ENCODE measurements at regions not wholly inside any gene's neighbourhood (a gene's known extent, or its start where the extent isn't known, plus 50 kb on each side); places are given as distances from the start of the nearest gene placed in this dataset.

- DNase-seq (ENCODE audit: low read depth in 3 of 3, low spot score in 2 of 3) = no peak
These were observed 735.1 kb downstream of the TYW1 start for GRCh38 chr7:67731704-67732103.

DNA sequence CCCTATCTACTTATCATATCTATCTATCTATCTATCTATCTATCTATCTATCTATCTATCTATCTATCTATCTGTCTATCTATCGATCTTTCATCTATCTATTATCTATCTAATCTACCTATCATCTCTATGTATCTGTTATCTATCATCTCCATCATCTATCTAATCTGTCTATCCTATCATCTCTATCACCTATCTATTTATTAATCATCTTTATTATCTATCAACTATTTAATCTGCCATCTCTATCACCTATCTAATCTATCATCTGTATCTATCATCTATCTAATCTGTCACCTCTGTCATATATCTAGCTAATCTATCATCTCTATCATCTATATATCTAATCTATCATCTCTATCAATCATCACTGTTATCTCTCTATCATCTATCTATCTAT lies 736.3 kb downstream of the TYW1 start:
- no peak for DNase-seq (ENCODE audit: low read depth in 3 of 3, low spot score in 2 of 3)

DNA sequence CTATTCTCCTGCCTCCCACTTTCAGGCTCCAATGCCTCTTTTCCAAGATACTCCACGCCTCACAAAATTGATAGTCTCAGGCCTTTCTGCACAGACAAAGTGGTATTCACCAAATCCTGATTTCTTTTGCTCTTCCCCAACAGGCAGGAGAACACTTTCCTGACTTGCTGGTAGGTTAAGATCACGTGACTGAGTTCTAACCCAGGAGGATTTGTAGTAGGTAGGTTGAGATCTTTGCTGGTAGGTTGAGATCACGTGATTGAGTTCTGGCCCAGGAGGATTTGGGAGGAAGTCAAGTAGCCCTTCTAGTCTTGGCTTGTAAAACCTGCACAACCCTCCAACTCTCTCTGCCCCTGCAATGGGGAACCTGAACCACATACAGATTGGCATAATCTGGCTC lies 741.5 kb downstream of the TYW1 start:
- no peak for DNase-seq (ENCODE audit: low read depth in 3 of 3, low spot score in 2 of 3)

DNA sequence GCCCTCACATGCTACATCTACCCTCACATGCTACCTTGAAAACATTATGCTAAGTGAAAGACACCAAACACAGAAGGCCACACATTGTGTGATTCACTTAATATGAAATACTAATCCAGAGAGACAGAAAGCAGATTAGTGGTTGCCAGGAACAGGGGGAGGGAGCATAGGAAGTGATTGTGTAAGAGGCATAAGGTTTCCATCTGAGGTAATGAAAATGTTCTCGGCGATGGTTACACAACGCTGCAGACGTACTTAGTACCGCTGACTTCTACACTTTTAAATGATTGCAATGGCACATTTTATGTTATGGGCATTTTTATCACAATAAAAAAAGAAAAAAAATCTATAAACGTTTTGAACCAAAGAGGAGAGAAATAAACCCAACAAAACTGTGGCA lies 742.3 kb downstream of the TYW1 start:
- no peak for DNase-seq (ENCODE audit: low read depth in 3 of 3, low spot score in 2 of 3)

DNA sequence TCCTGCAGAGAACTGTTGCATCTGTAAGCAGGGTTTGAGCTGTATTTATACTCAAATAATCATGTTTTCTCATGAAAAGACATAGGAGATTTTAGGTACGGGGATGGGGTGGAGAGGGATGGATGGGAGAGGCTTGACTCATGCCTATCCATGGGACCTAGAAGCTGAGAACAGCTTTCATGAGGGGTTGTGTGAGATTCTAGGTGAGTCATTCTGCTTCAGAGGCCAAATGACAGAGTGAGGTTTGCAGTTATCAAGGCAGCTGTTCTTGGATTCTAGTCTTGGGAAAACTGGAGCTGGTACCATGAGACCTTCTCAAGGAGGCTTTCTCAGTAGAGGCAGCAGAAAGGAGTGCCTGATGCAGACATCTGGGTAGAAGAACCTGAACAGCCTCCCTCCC lies 746.9 kb downstream of the TYW1 start:
- no peak for DNase-seq (ENCODE audit: low read depth in 3 of 3, low spot score in 2 of 3)

- DNase-seq (ENCODE audit: low read depth in 3 of 3, low spot score in 2 of 3) = no peak
These were observed 755.6 kb downstream of the TYW1 start for GRCh38 chr7:67752227-67752626.

- DNase-seq (ENCODE audit: low read depth in 3 of 3, low spot score in 2 of 3) = no peak
These were observed 757.3 kb downstream of the TYW1 start for GRCh38 chr7:67753891-67754290.

- no peak for DNase-seq (ENCODE audit: low read depth in 3 of 3, low spot score in 2 of 3)
These were observed 758.0 kb downstream of the TYW1 start for GRCh38 chr7:67754651-67755050.

DNA sequence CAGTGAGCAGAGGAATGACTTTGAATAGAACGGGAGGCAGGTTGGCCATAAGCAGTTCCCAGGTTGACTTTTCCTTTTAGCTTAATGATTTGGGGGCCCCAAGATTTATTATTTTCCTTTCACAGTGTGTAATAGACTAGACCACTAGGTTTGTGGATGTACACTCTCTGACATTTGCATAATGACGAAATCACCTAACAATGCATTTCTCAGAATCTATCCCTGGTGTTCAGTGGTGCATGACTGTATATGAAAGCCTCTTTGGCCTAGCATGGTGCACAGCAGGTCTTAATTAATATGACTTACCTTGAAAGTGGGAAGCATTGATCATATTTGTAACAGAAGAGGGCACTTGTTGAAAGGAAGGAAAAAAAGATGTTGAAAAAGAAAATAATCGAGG lies 761.9 kb downstream of the TYW1 start:
- no peak for DNase-seq (ENCODE audit: low read depth in 3 of 3, low spot score in 2 of 3)

- no peak for DNase-seq (ENCODE audit: low read depth in 3 of 3, low spot score in 2 of 3)
These were observed 764.3 kb downstream of the TYW1 start for GRCh38 chr7:67760971-67761370.

DNA sequence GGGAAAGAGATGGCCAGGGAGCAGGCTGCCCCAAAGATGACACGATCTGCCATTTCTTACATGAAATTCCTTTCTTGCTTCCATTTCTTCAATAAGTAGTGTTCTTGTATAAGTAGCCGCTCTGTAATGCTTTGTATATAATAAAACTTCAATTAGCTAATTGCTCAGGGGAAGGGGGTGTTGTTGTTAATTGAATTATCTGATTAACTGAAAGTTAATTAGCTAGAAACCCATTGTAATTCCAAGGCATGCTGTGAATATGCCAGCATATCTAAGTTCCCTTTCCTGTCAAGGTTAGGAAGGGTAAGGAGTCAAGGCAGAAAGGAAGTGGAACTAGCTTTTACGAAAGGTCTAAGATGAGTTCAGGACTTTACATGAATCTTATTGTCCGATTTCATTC lies 765.9 kb downstream of the TYW1 start:
- no peak for DNase-seq (ENCODE audit: low read depth in 3 of 3, low spot score in 2 of 3)

GRCh38 chr7:67764289-67764688 lies 767.7 kb downstream of the TYW1 start:
- DNase-seq (ENCODE audit: low read depth in 3 of 3, low spot score in 2 of 3) = no peak

GRCh38 chr7:67765481-67766175 lies 769.0 kb downstream of the TYW1 start:
- DNase-seq (ENCODE audit: low read depth in 3 of 3, low spot score in 2 of 3) = no peak

DNA sequence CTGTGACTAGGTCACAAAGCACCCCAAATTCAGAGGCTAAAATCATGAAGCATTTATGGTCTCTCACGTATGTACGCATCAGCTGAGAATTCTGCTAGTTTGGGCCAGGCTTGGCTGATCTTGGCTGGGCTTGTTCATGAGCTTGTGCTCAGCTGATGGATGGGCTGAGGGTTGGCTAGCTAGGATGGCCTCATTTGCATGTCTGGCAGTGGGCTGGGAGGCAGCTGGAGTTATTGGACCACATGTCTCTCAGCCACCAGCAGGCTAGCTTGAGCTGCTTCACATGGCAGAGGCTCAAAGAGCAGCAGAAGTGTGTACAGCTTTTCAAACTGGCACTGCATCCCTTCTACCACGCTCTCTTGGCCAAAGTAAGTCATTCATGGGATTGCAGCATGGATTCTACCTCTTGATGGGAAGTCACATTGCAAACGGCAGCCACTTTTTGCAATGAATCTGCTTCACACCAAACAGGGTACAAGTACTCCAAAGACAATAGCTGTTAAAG lies 770.3 kb downstream of the TYW1 start:
- no peak for DNase-seq (ENCODE audit: low read depth in 3 of 3, low spot score in 2 of 3)

DNA sequence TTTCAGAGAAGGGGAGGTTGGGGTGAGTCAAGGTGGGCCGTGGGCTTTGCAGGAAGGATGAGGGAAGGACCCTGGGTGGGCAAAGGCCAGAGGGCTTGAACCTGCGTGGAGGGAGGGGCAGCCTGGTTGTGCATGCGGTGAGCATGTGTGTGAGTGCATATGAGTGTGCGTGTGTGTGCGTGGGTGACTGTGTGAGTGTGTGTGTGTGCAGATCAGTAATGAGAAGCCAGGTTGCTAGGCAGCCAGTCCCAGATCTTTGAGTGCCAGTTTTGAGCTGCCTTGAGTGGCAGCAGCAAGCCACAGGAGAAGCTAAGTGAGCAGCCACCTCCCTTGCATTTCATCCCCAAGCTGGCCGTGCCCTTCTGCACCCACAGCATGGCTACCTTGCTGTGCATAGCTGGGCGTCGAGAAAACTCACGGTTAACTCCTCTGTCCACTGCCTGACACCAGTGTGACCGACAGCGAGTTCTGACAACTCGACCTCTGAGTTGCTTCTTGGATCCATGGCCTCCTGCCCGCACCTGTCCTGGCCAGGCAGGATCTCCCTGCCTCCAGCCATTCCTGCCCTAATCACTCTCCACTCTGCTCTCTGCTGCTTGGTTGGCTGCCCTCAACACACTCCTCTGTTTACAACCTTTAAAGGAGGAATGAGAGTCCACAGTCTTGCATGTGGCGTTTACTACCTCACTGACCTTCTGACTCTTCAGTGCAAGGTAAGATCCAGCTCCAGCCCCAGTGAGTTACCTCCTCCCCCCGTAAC lies 775.4 kb downstream of the TYW1 start:
- no peak for DNase-seq (ENCODE audit: low read depth in 3 of 3, low spot score in 2 of 3)

GRCh38 chr7:67773081-67773480 lies 776.4 kb downstream of the TYW1 start:
- no peak for DNase-seq (ENCODE audit: low read depth in 3 of 3, low spot score in 2 of 3)

GRCh38 chr7:67777119-67777518 lies 780.5 kb downstream of the TYW1 start:
- no peak for DNase-seq (ENCODE audit: low read depth in 3 of 3, low spot score in 2 of 3)

DNA sequence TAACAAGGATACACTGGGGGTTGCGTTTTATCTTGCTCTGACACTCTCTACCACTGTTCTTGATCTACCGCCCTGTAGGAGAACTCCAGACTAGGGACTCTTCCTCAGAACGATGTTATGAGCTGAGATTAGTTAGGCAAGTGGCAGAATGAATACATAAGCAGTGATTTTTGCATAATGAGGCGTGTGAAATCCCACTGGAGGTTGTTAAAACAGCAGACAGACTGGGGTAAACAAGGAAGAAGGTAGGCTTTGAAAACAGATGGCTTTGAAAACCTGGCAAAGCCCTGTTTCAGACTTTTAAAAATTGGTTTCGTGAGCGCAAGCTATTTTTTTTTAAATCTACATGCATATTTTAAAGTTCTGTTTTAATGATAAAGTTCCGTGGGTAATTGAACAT lies 785.2 kb downstream of the TYW1 start:
- DNase-seq (ENCODE audit: low read depth in 3 of 3, low spot score in 2 of 3) = no peak

GRCh38 chr7:67786021-67786420 lies 789.4 kb downstream of the TYW1 start:
- no peak for DNase-seq (ENCODE audit: low read depth in 3 of 3, low spot score in 2 of 3)

DNA sequence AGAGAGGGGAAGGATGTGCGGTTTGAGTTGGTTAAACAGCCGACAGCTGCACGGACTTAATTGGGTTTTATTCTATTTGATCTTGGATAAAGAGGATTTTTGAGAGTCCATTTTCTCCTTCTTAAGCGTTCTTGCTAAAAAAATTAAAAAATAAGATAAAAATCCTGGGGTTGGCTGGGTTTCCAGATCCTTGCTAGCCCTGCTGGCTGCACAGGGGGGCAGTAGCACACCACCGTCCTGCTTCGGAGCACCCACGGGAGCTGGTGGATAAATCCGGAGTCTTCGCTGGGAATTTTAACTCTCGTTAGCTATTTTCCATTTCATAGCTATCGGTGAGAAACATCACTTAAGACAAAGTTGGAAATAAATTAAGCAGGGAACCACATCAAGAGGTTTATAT lies 792.0 kb downstream of the TYW1 start:
- DNase-seq (ENCODE audit: low read depth in 3 of 3, low spot score in 2 of 3) = no peak

- no peak for DNase-seq (ENCODE audit: low read depth in 3 of 3, low spot score in 2 of 3)
These were observed 795.3 kb downstream of the TYW1 start for GRCh38 chr7:67791918-67792317.

DNA sequence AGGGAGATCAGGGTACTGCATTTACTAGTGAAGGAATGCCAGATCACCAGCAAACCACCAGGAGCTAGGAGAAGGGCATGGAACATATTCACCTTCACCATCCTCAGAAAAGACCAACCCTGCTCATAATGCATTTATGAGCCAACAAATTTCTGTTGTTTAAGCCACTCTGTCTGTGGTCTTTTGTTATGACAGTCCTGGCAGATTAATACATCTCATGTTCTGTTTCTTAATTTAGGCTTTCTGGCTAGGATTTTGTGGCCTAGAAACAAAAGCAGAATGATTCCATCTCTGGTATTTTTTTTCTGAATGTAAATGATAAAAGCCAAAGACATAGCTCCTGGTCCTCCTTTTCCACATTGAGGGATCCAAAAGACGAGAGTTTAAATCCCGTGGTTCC lies 797.9 kb downstream of the TYW1 start:
- DNase-seq (ENCODE audit: low read depth in 3 of 3, low spot score in 2 of 3) = no peak
